ENCODE measurements at regions not wholly inside any gene's neighbourhood (a gene's known extent, or its start where the extent isn't known, plus 50 kb on each side); places are given as distances from the start of the nearest gene placed in this dataset.

- TF ChIP-seq CTCF (IDR thresholded peaks at IDR 0.05) (no peak), POLR2A (IDR thresholded peaks at IDR 0.05) (no peak)
Measured at GRCh38 chr12:27875677-27876076, 95.6 kb upstream of the MANSC4 start.

Data from right lobe of liver (tissue), 4 donors.